PC-3 (cell line): ENCODE measurements at regions not wholly inside any gene's neighbourhood (a gene's known extent, or its start where the extent isn't known, plus 50 kb on each side); places are given as distances from the start of the nearest gene placed in this dataset.

Source experiments
- ATAC-seq: fragments of 200-7000 bp; cut with Tn5 transposase; 2 replicates; pipeline ENCODE4 v1.9.1; 2020; ENCODE audit warnings: mild to moderate bottlenecking, moderate library complexity
- BruUV-seq: library from RNA; stranded (reverse); fragments of 400-500 nt; replicated peaks from 2 replicates; lab custom pipeline; 2021; lab: Mats Ljungman, UMichigan
- CTCF ChIA-PET: fragments of 300-600 bp; sonication (Branson Sonifier 250); formaldehyde crosslinking; loops from one replicate; lab custom pipeline; 2022; ENCODE audit warnings: antibody characterized with exemption; lab: Charles Lee
- POLR2A ChIA-PET: fragments of 300-600 bp; sonication (Branson Sonifier 250); formaldehyde crosslinking; loops from one replicate; lab custom pipeline; 2022; ENCODE audit warnings: antibody characterized with exemption; ENCODE audit not compliant: unreplicated experiment; lab: Charles Lee
- DNase-seq: peaks from one replicate; pipeline ENCODE4 v3.0.0-alpha.2; 2015
- H2AFZ ChIP-seq: fragments of 300-600 bp; sonication (generic); 2 replicates; pipeline ENCODE4 v1.6.0; 2016; ENCODE audit warnings: antibody characterized with exemption, low read length
- H3F3A ChIP-seq: fragments of 300-600 bp; sonication (generic); one replicate; pipeline ENCODE4 v1.6.0; 2017; ENCODE audit warnings: antibody characterized with exemption, low read length, control low read depth, mild to moderate bottlenecking; ENCODE audit not compliant: unreplicated experiment
- H3K27ac ChIP-seq: fragments of 300-600 bp; sonication (generic); 2 replicates; pipeline ENCODE4 v1.5.1; 2016; ENCODE audit warnings: mild to moderate bottlenecking, low read length
- H3K27me3 ChIP-seq: fragments of 300-600 bp; sonication (generic); 2 replicates; pipeline ENCODE4 v1.6.1; 2016; ENCODE audit warnings: low read length, mixed read lengths
- H3K36me3 ChIP-seq: fragments of 300-600 bp; sonication (generic); 2 replicates; pipeline ENCODE4 v1.6.1; 2016; ENCODE audit warnings: low read depth, mixed run types, low read length, mixed read lengths
- H3K4me1 ChIP-seq: fragments of 300-600 bp; sonication (generic); 2 replicates; pipeline ENCODE4 v1.5.1; 2016; ENCODE audit warnings: low read length; ENCODE audit not compliant: insufficient read depth
- H3K4me2 ChIP-seq: fragments of 300-600 bp; sonication (generic); 2 replicates; pipeline ENCODE4 v1.6.0; 2016; ENCODE audit warnings: low read length
- H3K4me3 ChIP-seq: fragments of 300-600 bp; sonication (generic); 2 replicates; pipeline ENCODE4 v1.5.1; 2016; ENCODE audit warnings: mild to moderate bottlenecking, low read length, mixed read lengths
- H3K79me2 ChIP-seq: fragments of 300-600 bp; sonication (generic); 2 replicates; pipeline ENCODE4 v1.6.1; 2017; ENCODE audit warnings: low read length, mixed read lengths
- H3K9ac ChIP-seq: fragments of 300-600 bp; sonication (generic); 2 replicates; pipeline ENCODE4 v1.6.0; 2016; ENCODE audit warnings: mild to moderate bottlenecking, low read length
- H3K9me2 ChIP-seq: fragments of 300-600 bp; sonication (generic); replicated peaks from 2 replicates; pipeline ENCODE4 v1.6.1; 2016; ENCODE audit warnings: mixed run types, low read length, mixed read lengths
- H3K9me3 ChIP-seq: fragments of 300-600 bp; sonication (generic); 2 replicates; pipeline ENCODE4 v1.6.1; 2016; ENCODE audit warnings: low read length, mixed read lengths
- H4K20me1 ChIP-seq: fragments of 300-600 bp; sonication (generic); 2 replicates; pipeline ENCODE4 v1.6.1; 2016; ENCODE audit warnings: low read length, mixed read lengths
- CTCF ChIP-seq: fragments of 300-600 bp; sonication (generic); conservative IDR thresholded peaks from 2 replicates; pipeline ENCODE4 v1.5.1; 2017; ENCODE audit warnings: antibody characterized with exemption, low read depth, mild to moderate bottlenecking, low read length
- EZH2 ChIP-seq: fragments of 300-600 bp; sonication (generic); IDR thresholded peaks from one replicate; pipeline ENCODE4 v1.6.1; 2017; ENCODE audit warnings: antibody characterized with exemption, mild to moderate bottlenecking, low read length; ENCODE audit not compliant: unreplicated experiment
- EZH2phosphoT487 ChIP-seq: fragments of 300-600 bp; sonication (generic); IDR thresholded peaks from 2 replicates; pipeline ENCODE4 v1.6.1; 2018; ENCODE audit warnings: mild to moderate bottlenecking, antibody characterized with exemption, low read length, borderline replicate concordance
- intact Hi-C: fragments of 100-400 bp; cut with micrococcal nuclease; formaldehyde crosslinking; loops from 2 replicates; pipeline ENCODE4 v1.9.0; 2023

- POLR2A ChIA-PET, result no interaction called here
- Histone ChIP-seq H3K4me3 (no peak overlapping the region), H2AFZ (no peak overlapping the region), H3K4me1 (no peaks in the 10 kb centered on the region), H3K79me2 (no peaks in the 10 kb centered on the region), H3K4me2 (no peak overlapping the region), H3K9me2 (no peaks in the 10 kb centered on the region), H3K9ac (no peak overlapping the region), H4K20me1 (no peaks in the 10 kb centered on the region), H3K36me3 (no peaks in the 10 kb centered on the region), H3K9me3 (peaks cover 13% of the 10 kb centered on the region; the same call in 1 of the 2 replicates), H3F3A (no peaks in the 10 kb centered on the region), H3K27ac (no peak overlapping the region), H3K27me3 (no peaks in the 10 kb centered on the region)
- ATAC-seq (no peak), DNase-seq (no peak)
- intact Hi-C loops, result no loop called here
- BruUV-seq, result no TSS peak
- TF ChIP-seq CTCF (no peak), EZH2 (no peak), EZH2phosphoT487 (no peak)
- CTCF ChIA-PET, result no interaction called here
Observed at GRCh38 chr4:65777270-65777669, 107.0 kb upstream of the EPHA5 start.

- no TSS peak for BruUV-seq
- TF ChIP-seq CTCF (no peak), EZH2phosphoT487 (no peak), EZH2 (no peak)
- no peaks in the 10 kb centered on the region for H3F3A ChIP-seq
Observed at GRCh38 chr4:65773636-65774035, 103.3 kb upstream of the EPHA5 start.

GRCh38 chr4:65747386-65747785 lies 77.1 kb upstream of the EPHA5 start:
- ChIA-PET POLR2A (no interaction called here), CTCF (no interaction called here)
- no peak overlapping the region for H3K4me2 ChIP-seq
- H3K27me3 ChIP-seq, result no peaks in the 10 kb centered on the region
- H3K4me1 ChIP-seq, result no peaks in the 10 kb centered on the region
- H3K9ac ChIP-seq, result no peak overlapping the region
- no peaks in the 10 kb centered on the region for H3K36me3 ChIP-seq
- DNase-seq (peak; percentile 26), ATAC-seq (no peak)
- H2AFZ ChIP-seq, result no peak overlapping the region
- BruUV-seq, result no TSS peak
- TF ChIP-seq EZH2phosphoT487, result no peak
- no peak for TF ChIP-seq EZH2
- TF ChIP-seq CTCF, result no peak
- H3K79me2 ChIP-seq, result no peaks in the 10 kb centered on the region
- intact Hi-C loops, result no loop called here
- H3K4me3 ChIP-seq, result no peak overlapping the region
- no peaks in the 10 kb centered on the region for H3K9me2 ChIP-seq
- H3K27ac ChIP-seq, result no peak overlapping the region
- H4K20me1 ChIP-seq, result no peaks in the 10 kb centered on the region
- no peaks in the 10 kb centered on the region for H3F3A ChIP-seq
- H3K9me3 ChIP-seq, result no peaks in the 10 kb centered on the region

More at GRCh38 chr4:65773636-65774035, 103.3 kb upstream of the EPHA5 start:
- DNase-seq (no peak), ATAC-seq (no peak)
- ChIA-PET POLR2A (no interaction called here), CTCF (no interaction called here)
- Histone ChIP-seq H3K79me2 (no peaks in the 10 kb centered on the region), H3K27me3 (no peaks in the 10 kb centered on the region), H3K27ac (no peak overlapping the region), H3K4me3 (no peak overlapping the region), H3K4me1 (no peaks in the 10 kb centered on the region), H3K9me3 (peaks cover 13% of the 10 kb centered on the region; the same call in 1 of the 2 replicates), H3K9ac (no peak overlapping the region), H3K4me2 (no peak overlapping the region), H4K20me1 (no peaks in the 10 kb centered on the region), H3K9me2 (no peaks in the 10 kb centered on the region), H3K36me3 (no peaks in the 10 kb centered on the region), H2AFZ (no peak overlapping the region)
- intact Hi-C loops, result no loop called here
